ENCODE measurements at regions not wholly inside any gene's neighbourhood (a gene's known extent, or its start where the extent isn't known, plus 50 kb on each side); places are given as distances from the start of the nearest gene placed in this dataset.

- no peak for DNase-seq (ENCODE audit: extremely low spot score)
- CTCF ChIA-PET = no interaction called here
- TF ChIP-seq ELF4 (IDR thresholded peaks at IDR 0.05) = no peak
- no peak for TF ChIP-seq HDGF (IDR thresholded peaks at IDR 0.05; ENCODE audit: borderline replicate concordance)
- no peak for TF ChIP-seq NFRKB (IDR thresholded peaks at IDR 0.05)
- TF ChIP-seq FOXM1 (IDR thresholded peaks at IDR 0.05; ENCODE audit: borderline replicate concordance) = no peak
- TF ChIP-seq TARDBP (IDR thresholded peaks at IDR 0.05) = no peak
- TF ChIP-seq ARNT (IDR thresholded peaks at IDR 0.05) = no peak
- no peak for TF ChIP-seq FOXA1 (IDR thresholded peaks at IDR 0.05)
- no peak for TF ChIP-seq SP1 (IDR thresholded peaks at IDR 0.05)
- no peak for TF ChIP-seq LEF1 (IDR thresholded peaks at IDR 0.05; ENCODE audit: borderline replicate concordance)
- TF ChIP-seq PKNOX1 (IDR thresholded peaks at IDR 0.05) = no peak
- TF ChIP-seq FOXK2 (IDR thresholded peaks at IDR 0.05) = no peak
- no peak for TF ChIP-seq SUZ12 (IDR thresholded peaks at IDR 0.05)
- POLR2A ChIA-PET = no interaction called here
Measured at GRCh38 chr6:84876723-84877514, 112.5 kb upstream of the TBX18 start.

- no peak for DNase-seq (ENCODE audit: extremely low spot score)
- TF ChIP-seq FOXK2 (IDR thresholded peaks at IDR 0.05) (no peak), ZNF384 (IDR thresholded peaks at IDR 0.05) (no peak), TARDBP (IDR thresholded peaks at IDR 0.05) (no peak), BHLHE40 (IDR thresholded peaks at IDR 0.05; ENCODE audit: borderline replicate concordance) (no peak), CTBP1 (IDR thresholded peaks at IDR 0.05; ENCODE audit: borderline replicate concordance) (no peak), L3MBTL2 (conservative IDR thresholded peaks at IDR 0.05) (no peak), PKNOX1 (IDR thresholded peaks at IDR 0.05) (no peak), HDGF (IDR thresholded peaks at IDR 0.05; ENCODE audit: borderline replicate concordance) (no peak), ELF4 (IDR thresholded peaks at IDR 0.05) (no peak), ARNT (IDR thresholded peaks at IDR 0.05) (no peak), LEF1 (IDR thresholded peaks at IDR 0.05; ENCODE audit: borderline replicate concordance) (no peak), NFRKB (IDR thresholded peaks at IDR 0.05) (no peak), SUZ12 (IDR thresholded peaks at IDR 0.05) (no peak), FOXA1 (IDR thresholded peaks at IDR 0.05) (no peak), SP1 (IDR thresholded peaks at IDR 0.05) (no peak), FOXM1 (IDR thresholded peaks at IDR 0.05; ENCODE audit: borderline replicate concordance) (no peak)
- ChIA-PET POLR2A (interaction anchor here (1.1 kb wide), 1 partner anchor 9 kb away, joined by 3 read pairs; no protein-coding TSS in a partner anchor), CTCF (no interaction called here)
Measured at GRCh38 chr6:84872996-84873723, 108.8 kb upstream of the TBX18 start.

GRCh38 chr6:84871925-84872324 is 107.5 kb upstream of the TBX18 start:
- DNase-seq (ENCODE audit: extremely low spot score) = no peak
- TF ChIP-seq SUZ12 (IDR thresholded peaks at IDR 0.05) (no peak), LEF1 (IDR thresholded peaks at IDR 0.05; ENCODE audit: borderline replicate concordance) (no peak), NFRKB (IDR thresholded peaks at IDR 0.05) (no peak), FOXK2 (IDR thresholded peaks at IDR 0.05) (no peak), FOXA1 (IDR thresholded peaks at IDR 0.05) (no peak), ARNT (IDR thresholded peaks at IDR 0.05) (no peak), FOXM1 (IDR thresholded peaks at IDR 0.05; ENCODE audit: borderline replicate concordance) (no peak), L3MBTL2 (conservative IDR thresholded peaks at IDR 0.05) (no peak), TARDBP (IDR thresholded peaks at IDR 0.05) (no peak), BHLHE40 (IDR thresholded peaks at IDR 0.05; ENCODE audit: borderline replicate concordance) (no peak), HDGF (IDR thresholded peaks at IDR 0.05; ENCODE audit: borderline replicate concordance) (no peak), PKNOX1 (IDR thresholded peaks at IDR 0.05) (no peak)
- CTCF ChIA-PET = no interaction called here
- POLR2A ChIA-PET = interaction anchor here (1.1 kb wide), 1 partner anchor 11 kb away, joined by 3 read pairs; no protein-coding TSS in a partner anchor

- TF ChIP-seq HDGF (IDR thresholded peaks at IDR 0.05; ENCODE audit: borderline replicate concordance) (no peak), ZNF384 (IDR thresholded peaks at IDR 0.05) (no peak), SP1 (IDR thresholded peaks at IDR 0.05) (no peak), ELF4 (IDR thresholded peaks at IDR 0.05) (no peak)
- no peak for DNase-seq (ENCODE audit: extremely low spot score)
- ChIA-PET POLR2A (no interaction called here), CTCF (no interaction called here)
Measured at GRCh38 chr6:84870672-84871071, 106.3 kb upstream of the TBX18 start.

- ChIA-PET CTCF (no interaction called here), POLR2A (no interaction called here)
- no peak for DNase-seq (ENCODE audit: extremely low spot score)
- TF ChIP-seq TARDBP (IDR thresholded peaks at IDR 0.05) (no peak), ELF4 (IDR thresholded peaks at IDR 0.05) (no peak), FOXK2 (IDR thresholded peaks at IDR 0.05) (no peak), L3MBTL2 (conservative IDR thresholded peaks at IDR 0.05) (no peak), SP1 (IDR thresholded peaks at IDR 0.05) (no peak), ARNT (IDR thresholded peaks at IDR 0.05) (no peak), ZNF384 (IDR thresholded peaks at IDR 0.05) (no peak), NFRKB (IDR thresholded peaks at IDR 0.05) (no peak), FOXA1 (IDR thresholded peaks at IDR 0.05) (no peak), PKNOX1 (IDR thresholded peaks at IDR 0.05) (no peak), LEF1 (IDR thresholded peaks at IDR 0.05; ENCODE audit: borderline replicate concordance) (no peak), CTBP1 (IDR thresholded peaks at IDR 0.05; ENCODE audit: borderline replicate concordance) (no peak), SUZ12 (IDR thresholded peaks at IDR 0.05) (no peak), HDGF (IDR thresholded peaks at IDR 0.05; ENCODE audit: borderline replicate concordance) (no peak), FOXM1 (IDR thresholded peaks at IDR 0.05; ENCODE audit: borderline replicate concordance) (no peak)
Measured at GRCh38 chr6:84868149-84868548, 103.8 kb upstream of the TBX18 start.

Measured in HEK293T (cell line).